ENCODE measurements at regions not wholly inside any gene's neighbourhood (a gene's known extent, or its start where the extent isn't known, plus 50 kb on each side); places are given as distances from the start of the nearest gene placed in this dataset.

- Histone ChIP-seq H3K4me3 (ENCODE audit: extremely low read depth in 1 of 4, insufficient read depth in 2 of 4, low read depth in 3 of 4, low read length in 4 of 4) (no peak overlapping the region), H4K5ac (ENCODE audit: insufficient read length, low read depth, low read length) (no peak overlapping the region), H4K91ac (replicated peaks; ENCODE audit: insufficient read length, low read length) (no peak overlapping the region), H3K79me1 (ENCODE audit: low read depth, low read length) (no peaks in the 10 kb centered on the region), H3K27me3 (replicated peaks in 1 of 4; ENCODE audit: control insufficient read depth in 3 of 4, extremely low read depth in 1 of 4, insufficient read depth in 3 of 4, low read length in 3 of 4) (no peaks in the 10 kb centered on the region), H3K4me2 (ENCODE audit: insufficient read depth in 1 of 2, low read depth in 2 of 2, low read length in 2 of 2) (no peak overlapping the region), H2AK5ac (ENCODE audit: low read depth, low read length) (no peak overlapping the region), H3K9ac (replicated peaks in 1 of 4; ENCODE audit: extremely low read depth in 1 of 4, low read depth in 3 of 4, low read length in 3 of 4) (no peak overlapping the region), H2AFZ (ENCODE audit: low read length) (no peak overlapping the region), H2BK20ac (ENCODE audit: low read length) (no peak overlapping the region), H4K8ac (ENCODE audit: extremely low read depth, insufficient read depth, low read length) (no peak overlapping the region), H3K27ac (ENCODE audit: low read depth, low read length) (no peak overlapping the region), H2BK5ac (ENCODE audit: low read depth, low read length) (no peak overlapping the region), H3K9me3 (ENCODE audit: insufficient read depth in 2 of 2, low read depth in 1 of 2, low read length in 1 of 2) (peaks cover 31 to 41% of the 10 kb centered on the region in 2 experiments), H2BK120ac (replicated peaks; ENCODE audit: low read depth, low read length) (no peak overlapping the region), H2BK12ac (ENCODE audit: low read depth, low read length) (no peak overlapping the region), H3K23me2 (ENCODE audit: low read depth, low read length) (no peaks in the 10 kb centered on the region), H3K56ac (replicated peaks; ENCODE audit: insufficient read length, low read depth, low read length) (no peak overlapping the region), H3K23ac (ENCODE audit: insufficient read length) (no peak overlapping the region), H3K18ac (ENCODE audit: extremely low read depth, low read length) (no peak overlapping the region), H3K4ac (replicated peaks; ENCODE audit: insufficient read length, low read depth, low read length) (no peak overlapping the region), H3K14ac (ENCODE audit: insufficient read length) (no peak overlapping the region), H4K20me1 (replicated peaks in 1 of 2; ENCODE audit: control insufficient read depth in 1 of 2, insufficient read depth in 2 of 2, low read length in 2 of 2) (no peaks in the 10 kb centered on the region), H3K4me1 (replicated peaks in 1 of 4; ENCODE audit: control insufficient read depth in 3 of 4, insufficient read depth in 4 of 4, low read length in 3 of 4) (no peaks in the 10 kb centered on the region), H2BK15ac (ENCODE audit: low read length) (no peak overlapping the region), H3K36me3 (ENCODE audit: control insufficient read depth in 2 of 4, insufficient read depth in 4 of 4, low read length in 3 of 4) (peaks cover 0 to 7% (median 0%) of the 10 kb centered on the region in 4 experiments; a peak in 1 of 8 replicates), H3K79me2 (ENCODE audit: control insufficient read depth in 1 of 2, insufficient read depth in 2 of 2, low read length in 2 of 2) (no peaks in the 10 kb centered on the region)
- FAIRE-seq: no peak
- POLR2A ChIA-PET (ENCODE audit: partially characterized antibody): no interaction called here
- peak in 1 of 2 experiments; percentile 23 for DNase-seq (ENCODE audit: low read depth in 1 of 2, low spot score in 2 of 2)
- CTCF ChIA-PET (ENCODE audit: partially characterized antibody): no interaction called here
- WGBS, 2 experiments (ENCODE audit: extremely low coverage in 1 of 2, insufficient coverage in 1 of 2, insufficient read length in 1 of 2, insufficient replicate concordance in 2 of 2, low coverage in 1 of 2, low lambda C conversion rate in 2 of 2, missing lambda C conversion rate in 1 of 2): 79% methylated on average over 2 of the region's 2 CpGs; no CpG with 5 or more reads in 1 of the 2 experiments
- no peak for TF ChIP-seq RXRA (IDR thresholded peaks at IDR 0.05; ENCODE audit: insufficient read depth, low read depth, low read length)
- TF ChIP-seq SUZ12 (IDR thresholded peaks at IDR 0.05; ENCODE audit: low read length): no peak
- no peak for TF ChIP-seq ATF3 (IDR thresholded peaks at IDR 0.05; ENCODE audit: insufficient read depth, low read depth, low read length)
- TF ChIP-seq SP4 (IDR thresholded peaks at IDR 0.05; ENCODE audit: low read length): no peak
- no peak for TF ChIP-seq EGR1 (IDR thresholded peaks at IDR 0.05; ENCODE audit: borderline replicate concordance, low read depth, low read length)
- TF ChIP-seq KDM4A (IDR thresholded peaks at IDR 0.05; ENCODE audit: low read depth, low read length, severe bottlenecking): no peak
- TF ChIP-seq RBBP5 (IDR thresholded peaks at IDR 0.05; ENCODE audit: borderline replicate concordance, low read depth, low read length): no peak
- no peak for TF ChIP-seq JUND (IDR thresholded peaks at IDR 0.05; ENCODE audit: low read length)
- no peak for TF ChIP-seq CBX8 (IDR thresholded peaks at IDR 0.05; ENCODE audit: borderline replicate concordance, low read depth, low read length)
- TF ChIP-seq SAP30 (IDR thresholded peaks at IDR 0.05; ENCODE audit: insufficient read depth, insufficient replicate concordance, low read length): no peak
- TF ChIP-seq CEBPB (IDR thresholded peaks at IDR 0.05; ENCODE audit: low read depth, low read length): no peak
- no peak for TF ChIP-seq KDM5A (IDR thresholded peaks at IDR 0.05; ENCODE audit: low read length)
- TF ChIP-seq JUN (IDR thresholded peaks at IDR 0.05; ENCODE audit: low read depth, low read length): no peak
- TF ChIP-seq TAF1 (IDR thresholded peaks at IDR 0.05; ENCODE audit: low read depth, low read length): no peak
- no peak for TF ChIP-seq CHD1 (IDR thresholded peaks at IDR 0.05; ENCODE audit: low read depth, low read length)
These were observed 136.2 kb upstream of the TSHZ3 start for GRCh38 chr19:31485472-31485871.
